Ascending aorta (tissue), 2 donors: ENCODE measurements at regions not wholly inside any gene's neighbourhood (a gene's known extent, or its start where the extent isn't known, plus 50 kb on each side); places are given as distances from the start of the nearest gene placed in this dataset.

Experiments
- DNase-seq, 2 donors: peaks; one replicate each; pipeline ENCODE4 v3.0.0-alpha.2; 2019; ENCODE audit warnings: low spot score in 2 of 2
- H3K27ac ChIP-seq, 2 donors: fragments of 200-600 bp; sonication (generic); one replicate each; pipeline ENCODE4 v1.5.1; 2016 to 2017; ENCODE audit warnings: mild to moderate bottlenecking in 1 of 2
- H3K27me3 ChIP-seq: fragments of 200-600 bp; sonication (generic); one replicate; pipeline ENCODE4 v1.5.1; 2017
- H3K36me3 ChIP-seq, 2 donors: fragments of 200-600 bp; sonication (generic); one replicate each; pipeline ENCODE4 v1.5.1; 2016
- H3K4me1 ChIP-seq, 2 donors: fragments of 200-600 bp; sonication (generic); one replicate each; pipeline ENCODE4 v1.5.1; 2016 to 2017; ENCODE audit warnings: mild to moderate bottlenecking in 1 of 2
- H3K4me3 ChIP-seq, 2 donors: fragments of 200-600 bp; sonication (generic); one replicate each; pipeline ENCODE4 v1.5.1; 2016 to 2017; ENCODE audit warnings: mild to moderate bottlenecking in 1 of 2
- H3K9me3 ChIP-seq, 2 donors: fragments of 200-600 bp; sonication (generic); one replicate each; pipeline ENCODE4 v1.5.1; 2016
- intact Hi-C: fragments of 100-400 bp; cut with DNase I; formaldehyde crosslinking; loops from one replicate; pipeline ENCODE4 v1.15.1; 2023
- TF ChIP-seq, protein P1 (sequence below), 3 experiments: fragments of 200-600 bp in 2 of 3; fragments of 450-650 bp in 1 of 3; sonication (generic) in 2 of 3; IDR thresholded peaks; one replicate each; pipeline ENCODE4 v1.5.1; 2016 to 2019; ENCODE audit warnings: antibody characterized with exemption in 3 of 3, mild to moderate bottlenecking in 1 of 3, moderate library complexity in 1 of 3

DNA sequence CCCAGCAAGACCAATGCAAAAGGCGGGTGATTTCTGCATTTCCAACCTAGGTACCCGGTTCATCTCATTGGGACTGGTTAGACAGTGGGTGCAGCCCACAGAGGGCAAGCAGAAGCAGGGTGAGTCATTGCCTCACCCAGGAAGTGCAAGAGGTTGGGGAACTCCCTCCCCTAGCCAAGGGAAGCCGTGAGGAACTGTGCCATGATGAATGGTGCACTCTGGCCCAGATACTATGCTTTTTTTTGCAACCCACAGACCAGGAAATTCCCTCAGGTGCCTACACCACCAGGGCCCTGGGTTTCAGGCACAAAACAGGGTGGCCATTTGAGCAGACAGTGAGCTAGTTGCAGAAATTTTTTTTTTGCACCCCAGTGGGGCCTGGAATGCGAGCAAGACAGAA, 662.6 kb upstream of the ACVR2A start:
- intact Hi-C loops: no loop called here

DNA sequence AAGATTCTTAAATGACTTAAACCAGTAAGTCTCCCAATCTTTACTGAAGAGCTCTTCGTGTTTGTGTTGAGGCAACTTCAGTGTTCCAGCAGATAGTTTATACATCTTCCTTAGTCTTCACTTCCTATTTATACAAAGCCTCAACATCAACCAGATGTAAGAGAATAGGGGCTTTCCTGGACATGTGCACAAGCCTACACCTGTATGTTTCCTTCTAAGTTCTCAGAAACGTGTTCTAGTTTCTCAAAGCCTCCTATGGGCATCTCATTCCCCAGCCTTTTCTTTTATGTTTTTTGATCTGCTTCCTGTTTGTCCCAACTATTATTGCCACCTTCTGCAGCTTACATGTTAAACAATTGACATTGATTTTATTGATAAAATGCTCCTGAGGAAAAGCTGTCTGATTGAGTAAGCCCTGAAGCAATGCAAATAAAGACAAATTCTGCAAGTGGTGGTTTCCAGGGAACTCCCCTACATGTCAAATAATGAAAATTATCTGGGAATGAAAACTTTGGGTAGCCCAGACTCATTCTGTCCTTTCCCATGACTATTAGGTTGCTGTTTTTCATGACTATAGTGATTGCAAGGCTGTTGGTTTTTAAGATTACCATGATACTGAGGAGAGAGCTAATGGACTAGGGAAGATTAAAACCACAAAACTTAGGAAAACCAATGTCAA, 663.3 kb upstream of the ACVR2A start:
- Histone ChIP-seq H3K36me3 (no peaks in the 10 kb centered on the region), H3K4me1 (no peaks in the 10 kb centered on the region), H3K4me3 (no peak overlapping the region), H3K9me3 (no peaks in the 10 kb centered on the region), H3K27ac (no peak overlapping the region), H3K27me3 (no peaks in the 10 kb centered on the region)
- intact Hi-C loops: no loop called here
- TF ChIP-seq, protein P1, sequence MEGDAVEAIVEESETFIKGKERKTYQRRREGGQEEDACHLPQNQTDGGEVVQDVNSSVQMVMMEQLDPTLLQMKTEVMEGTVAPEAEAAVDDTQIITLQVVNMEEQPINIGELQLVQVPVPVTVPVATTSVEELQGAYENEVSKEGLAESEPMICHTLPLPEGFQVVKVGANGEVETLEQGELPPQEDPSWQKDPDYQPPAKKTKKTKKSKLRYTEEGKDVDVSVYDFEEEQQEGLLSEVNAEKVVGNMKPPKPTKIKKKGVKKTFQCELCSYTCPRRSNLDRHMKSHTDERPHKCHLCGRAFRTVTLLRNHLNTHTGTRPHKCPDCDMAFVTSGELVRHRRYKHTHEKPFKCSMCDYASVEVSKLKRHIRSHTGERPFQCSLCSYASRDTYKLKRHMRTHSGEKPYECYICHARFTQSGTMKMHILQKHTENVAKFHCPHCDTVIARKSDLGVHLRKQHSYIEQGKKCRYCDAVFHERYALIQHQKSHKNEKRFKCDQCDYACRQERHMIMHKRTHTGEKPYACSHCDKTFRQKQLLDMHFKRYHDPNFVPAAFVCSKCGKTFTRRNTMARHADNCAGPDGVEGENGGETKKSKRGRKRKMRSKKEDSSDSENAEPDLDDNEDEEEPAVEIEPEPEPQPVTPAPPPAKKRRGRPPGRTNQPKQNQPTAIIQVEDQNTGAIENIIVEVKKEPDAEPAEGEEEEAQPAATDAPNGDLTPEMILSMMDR (IDR thresholded peaks at IDR 0.05): no peak
- DNase-seq: no peak

More for the DNA sequence above, 662.6 kb upstream of the ACVR2A start:
- Histone ChIP-seq H3K27me3 (no peaks in the 10 kb centered on the region), H3K9me3 (no peaks in the 10 kb centered on the region), H3K27ac (no peak overlapping the region), H3K4me3 (no peak overlapping the region), H3K36me3 (no peaks in the 10 kb centered on the region), H3K4me1 (no peaks in the 10 kb centered on the region)
- DNase-seq: no peak
- TF ChIP-seq, protein P1 (IDR thresholded peaks at IDR 0.05): no peak

DNA sequence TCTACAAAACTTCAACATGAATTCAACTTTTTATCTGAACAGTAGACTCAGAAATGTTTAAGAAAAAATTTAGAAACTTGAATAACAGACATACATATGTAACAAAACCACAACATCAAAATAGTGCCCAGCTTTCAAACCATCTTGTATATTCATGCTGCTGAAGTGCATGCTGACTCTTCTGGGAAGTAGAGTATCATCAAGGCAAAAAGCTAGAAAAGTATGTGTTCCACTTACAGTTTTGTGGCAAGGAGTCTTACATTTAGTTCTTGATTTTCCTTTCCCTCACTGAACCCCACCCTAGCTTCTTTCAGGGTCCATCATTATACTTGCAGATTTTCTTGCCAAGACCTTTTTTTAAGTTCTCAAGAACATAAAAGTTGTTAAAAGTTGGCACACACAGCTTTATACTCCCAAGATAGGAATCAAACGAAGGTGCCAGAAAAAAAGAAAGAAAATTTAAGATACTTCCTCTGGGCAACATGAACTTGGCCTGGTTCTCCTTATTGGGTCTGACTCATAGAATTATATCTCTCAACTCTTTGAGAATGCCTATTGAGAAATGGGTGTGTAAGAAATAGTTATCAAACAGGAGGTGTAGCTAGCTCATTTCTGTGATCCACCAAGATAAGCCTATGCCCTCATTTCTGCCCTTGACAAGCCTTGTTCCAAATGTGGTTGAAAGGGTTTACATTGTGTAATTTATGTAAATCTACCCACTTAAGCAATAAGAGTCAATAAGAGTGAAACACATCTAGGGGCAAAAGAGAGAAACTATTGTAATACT, 667.6 kb upstream of the ACVR2A start:
- no peak for DNase-seq
- H3K4me1 ChIP-seq: no peaks in the 10 kb centered on the region
- H3K36me3 ChIP-seq: no peaks in the 10 kb centered on the region
- H3K4me3 ChIP-seq: no peak overlapping the region
- intact Hi-C loops: no loop called here
- TF ChIP-seq, protein P1 (IDR thresholded peaks at IDR 0.05): no peak
- H3K27me3 ChIP-seq: no peaks in the 10 kb centered on the region
- H3K9me3 ChIP-seq: no peaks in the 10 kb centered on the region
- no peak overlapping the region for H3K27ac ChIP-seq

DNA sequence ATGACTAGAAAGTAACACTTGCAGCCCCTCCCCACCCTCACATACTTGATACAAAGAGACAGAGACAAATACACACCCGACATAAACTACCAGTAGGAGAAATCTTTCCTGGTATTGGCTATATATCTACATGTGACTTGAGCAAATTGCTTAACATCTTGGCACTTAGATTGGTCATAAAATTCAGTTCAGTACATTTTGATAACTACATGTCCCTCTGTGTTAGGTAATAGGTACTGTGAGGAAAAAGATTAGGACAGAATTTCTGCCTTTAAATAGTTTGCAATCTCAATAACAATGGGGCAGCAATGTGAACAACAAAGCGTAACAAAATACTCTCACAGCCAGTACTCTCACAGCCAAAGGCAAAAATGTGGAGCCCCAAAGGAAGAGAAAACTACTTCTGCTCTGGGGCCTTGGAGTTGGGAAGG, 670.0 kb upstream of the ACVR2A start:
- DNase-seq: no peak
- H3K4me1 ChIP-seq: no peaks in the 10 kb centered on the region
- no peak overlapping the region for H3K27ac ChIP-seq
- H3K4me3 ChIP-seq: no peak overlapping the region
- no peaks in the 10 kb centered on the region for H3K27me3 ChIP-seq
- no peaks in the 10 kb centered on the region for H3K36me3 ChIP-seq
- TF ChIP-seq, protein P1 (IDR thresholded peaks at IDR 0.05): no peak
- no peaks in the 10 kb centered on the region for H3K9me3 ChIP-seq
- intact Hi-C loops: no loop called here

GRCh38 chr2:147173798-147174197, 671.0 kb upstream of the ACVR2A start:
- no peaks in the 10 kb centered on the region for H3K9me3 ChIP-seq
- TF ChIP-seq, protein P1 (IDR thresholded peaks at IDR 0.05): no peak

More at GRCh38 chr2:147173798-147174197, 671.0 kb upstream of the ACVR2A start:
- no peak overlapping the region for H3K4me3 ChIP-seq
- no peaks in the 10 kb centered on the region for H3K4me1 ChIP-seq
- no peaks in the 10 kb centered on the region for H3K36me3 ChIP-seq
- H3K27ac ChIP-seq: no peak overlapping the region
- intact Hi-C loops: no loop called here
- no peaks in the 10 kb centered on the region for H3K27me3 ChIP-seq
- DNase-seq: no peak
